CD4-positive, alpha-beta T cell (primary cell): ENCODE measurements at regions not wholly inside any gene's neighbourhood (a gene's known extent, or its start where the extent isn't known, plus 50 kb on each side); places are given as distances from the start of the nearest gene placed in this dataset.

Experiments used
- ATAC-seq: fragments of 200-7000 bp; cut with Tn5 transposase; one replicate; pipeline ENCODE4 v1.10.0; 2022; ENCODE audit warnings: mild to moderate bottlenecking; ENCODE audit not compliant: poor library complexity
- CTCF ChIA-PET: fragments of 350-600 bp; sonication (Branson Sonifier 250); formaldehyde crosslinking; loops from one replicate; lab custom pipeline; 2021; ENCODE audit warnings: antibody characterized with exemption, inconsistent platforms; lab: Charles Lee
- POLR2A ChIA-PET: fragments of 350-600 bp; sonication (Branson Sonifier 250); formaldehyde crosslinking; loops from one replicate; lab custom pipeline; 2021; ENCODE audit warnings: antibody characterized with exemption, inconsistent platforms; lab: Charles Lee
- DNase-seq, 14 experiments: peaks; one replicate each; pipeline ENCODE4 v3.0.0-alpha.2; 2013 to 2020; ENCODE audit warnings: mixed read lengths in 2 of 14
- H3K27ac ChIP-seq, 2 donors: one replicate each; pipeline versions ENCODE4 v1.5.1 to v1.7.0; 2013; ENCODE audit warnings: low read length in 2 of 2, low read depth in 1 of 2, mild to moderate bottlenecking in 1 of 2
- H3K27me3 ChIP-seq, 2 experiments: 1 replicate in 1 of 2; 2 replicates in 1 of 2; pipeline versions ENCODE4 v1.6.1 to v1.7.0; 2013; ENCODE audit warnings: low read length in 2 of 2, control low read depth in 1 of 2, mild to moderate bottlenecking in 1 of 2, moderate library complexity in 1 of 2; ENCODE audit not compliant: insufficient read depth in 2 of 2, control insufficient read depth in 1 of 2
- H3K36me3 ChIP-seq: one replicate; pipeline ENCODE4 v1.6.1; 2013; ENCODE audit warnings: low read length, control low read depth; ENCODE audit not compliant: insufficient read depth
- H3K4me1 ChIP-seq: one replicate; pipeline ENCODE4 v1.6.1; 2013; ENCODE audit warnings: low read length, control low read depth; ENCODE audit not compliant: insufficient read depth
- H3K4me3 ChIP-seq: one replicate; pipeline ENCODE4 v1.5.1; 2013; ENCODE audit warnings: mild to moderate bottlenecking, low read length, moderate library complexity
- H3K9me3 ChIP-seq, 2 experiments: 1 replicate in 1 of 2; 2 replicates in 1 of 2; pipeline versions ENCODE4 v1.6.1 to v1.7.0; 2013; ENCODE audit warnings: low read length in 2 of 2, mild to moderate bottlenecking in 2 of 2, control low read depth in 1 of 2, moderate library complexity in 1 of 2; ENCODE audit not compliant: control insufficient read depth in 1 of 2, insufficient read depth in 1 of 2
- H3K27ac Mint-ChIP-seq: one replicate; pipeline ENCODE4 v1.8.0; 2020; ENCODE audit warnings: mixed read lengths
- H3K27me3 Mint-ChIP-seq: one replicate; pipeline ENCODE4 v1.8.0; 2021; ENCODE audit warnings: mixed read lengths
- H3K36me3 Mint-ChIP-seq: one replicate; pipeline ENCODE4 v1.8.0; 2021; ENCODE audit warnings: low read depth, mixed read lengths
- H3K4me1 Mint-ChIP-seq: one replicate; pipeline ENCODE4 v1.8.0; 2021; ENCODE audit warnings: low read depth, mixed read lengths
- H3K4me3 Mint-ChIP-seq: one replicate; pipeline ENCODE4 v1.8.0; 2020; ENCODE audit warnings: mild to moderate bottlenecking, mixed read lengths
- H3K9me3 Mint-ChIP-seq: one replicate; pipeline ENCODE4 v1.8.0; 2020; ENCODE audit warnings: mixed read lengths
- CTCF ChIP-seq: fragments of 200-600 bp; IDR thresholded peaks from one replicate; pipeline ENCODE4 v1.8.0; 2022; ENCODE audit warnings: antibody characterized with exemption, mild to moderate bottlenecking
- intact Hi-C, 2 experiments: fragments of 100-400 bp; cut with DNase I in 1 of 2; cut with micrococcal nuclease in 1 of 2; formaldehyde crosslinking; loops; one replicate each; pipeline versions ENCODE4 v1.15.1 to v1.9.0; 2023 to 2025; cut with DNase I, micrococcal nuclease

- ChIA-PET POLR2A (no interaction called here), CTCF (no interaction called here)
- no peaks in the 10 kb centered on the region for H3K27me3 ChIP-seq
- peaks cover 20% of the 10 kb centered on the region for H3K9me3 Mint-ChIP-seq
- H3K4me3 ChIP-seq, result no peak overlapping the region
- no peaks in the 10 kb centered on the region for H3K27me3 Mint-ChIP-seq
- H3K9me3 ChIP-seq, result peaks cover 0 to 7% of the 10 kb centered on the region in 2 experiments
- H3K4me1 ChIP-seq, result no peaks in the 10 kb centered on the region
- intact Hi-C loops, result no loop called here
- H3K4me3 Mint-ChIP-seq, result no peak overlapping the region
- H3K27ac Mint-ChIP-seq, result no peak overlapping the region
- H3K36me3 Mint-ChIP-seq, result no peaks in the 10 kb centered on the region
- no peak for TF ChIP-seq CTCF
- H3K27ac ChIP-seq, result no peak overlapping the region
- no peaks in the 10 kb centered on the region for H3K36me3 ChIP-seq
- H3K4me1 Mint-ChIP-seq, result no peaks in the 10 kb centered on the region
- no peak for DNase-seq
- no peak for ATAC-seq
Measured at GRCh38 chr17:71302721-71303549, 817.9 kb upstream of the SOX9 start.

- H3K27me3 Mint-ChIP-seq, result no peaks in the 10 kb centered on the region
- H3K36me3 Mint-ChIP-seq, result no peaks in the 10 kb centered on the region
- Histone ChIP-seq H3K4me3 (no peak overlapping the region), H3K9me3 (peaks cover 0 to 7% of the 10 kb centered on the region in 2 experiments), H3K36me3 (no peaks in the 10 kb centered on the region), H3K27me3 (no peaks in the 10 kb centered on the region), H3K27ac (no peak overlapping the region), H3K4me1 (no peaks in the 10 kb centered on the region)
- POLR2A ChIA-PET, result no interaction called here
- peaks cover 26% of the 10 kb centered on the region for H3K9me3 Mint-ChIP-seq
- TF ChIP-seq CTCF, result no peak
- DNase-seq, result no peak
- CTCF ChIA-PET, result no interaction called here
- H3K4me3 Mint-ChIP-seq, result no peak overlapping the region
- intact Hi-C loops, result no loop called here
- no peak overlapping the region for H3K27ac Mint-ChIP-seq
- no peak for ATAC-seq
- no peaks in the 10 kb centered on the region for H3K4me1 Mint-ChIP-seq
Measured at GRCh38 chr17:71304498-71305158, 816.2 kb upstream of the SOX9 start.

GRCh38 chr17:71313866-71314265 is 807.0 kb upstream of the SOX9 start:
- ChIA-PET CTCF (no interaction called here), POLR2A (no interaction called here)
- no peaks in the 10 kb centered on the region for H3K4me1 Mint-ChIP-seq
- no peaks in the 10 kb centered on the region for H3K36me3 ChIP-seq
- no peaks in the 10 kb centered on the region for H3K4me1 ChIP-seq
- H3K4me3 ChIP-seq, result no peak overlapping the region
- peaks cover 0 to 4% of the 10 kb centered on the region in 2 experiments for H3K9me3 ChIP-seq
- H3K4me3 Mint-ChIP-seq, result no peak overlapping the region
- no peaks in the 10 kb centered on the region for H3K36me3 Mint-ChIP-seq
- H3K27me3 ChIP-seq, result no peaks in the 10 kb centered on the region
- no peak overlapping the region for H3K27ac ChIP-seq
- H3K9me3 Mint-ChIP-seq, result peaks cover 8% of the 10 kb centered on the region
- H3K27me3 Mint-ChIP-seq, result no peaks in the 10 kb centered on the region
- intact Hi-C loops, result no loop called here
- no peak for TF ChIP-seq CTCF
- H3K27ac Mint-ChIP-seq, result no peak overlapping the region
- no peak for ATAC-seq
- no peak for DNase-seq
